ENCODE measurements at regions not wholly inside any gene's neighbourhood (a gene's known extent, or its start where the extent isn't known, plus 50 kb on each side); places are given as distances from the start of the nearest gene placed in this dataset.

- TF ChIP-seq CTCF (IDR thresholded peaks at IDR 0.05 in 4 of 5, conservative IDR thresholded peaks at IDR 0.05 in 1 of 5) (peak; percentile 39 to 67 (median 63)), POLR2A (IDR thresholded peaks at IDR 0.05) (no peak)
These were observed 126.7 kb downstream of the UNC5CL start for GRCh38 chr6:40912158-40912946.
